ENCODE measurements at regions not wholly inside any gene's neighbourhood (a gene's known extent, or its start where the extent isn't known, plus 50 kb on each side); places are given as distances from the start of the nearest gene placed in this dataset.

- ChIA-PET POLR2A (no interaction called here), CTCF (interaction anchor here (1.0 kb wide), 1 partner anchor 20 kb away, joined by 4 read pairs; no protein-coding TSS in a partner anchor)
- Histone ChIP-seq H3K27me3 (ENCODE audit: control insufficient read depth, insufficient read depth, low read length) (no peaks in the 10 kb centered on the region), H3K36me3 (ENCODE audit: control insufficient read depth, insufficient read depth, low read length) (no peaks in the 10 kb centered on the region), H3K4me3 (ENCODE audit: low read depth, low read length) (no peak overlapping the region)
- TF ChIP-seq CTCF (IDR thresholded peaks at IDR 0.05; ENCODE audit: insufficient read depth, low read depth, low read length): no peak
- DNase-seq (ENCODE audit: low read depth): no peak
Measured at GRCh38 chr14:98462908-98463307, 809.1 kb downstream of the BCL11B start.

- CTCF ChIA-PET: no interaction called here
- H3K27me3 ChIP-seq (ENCODE audit: control insufficient read depth, insufficient read depth, low read length): no peaks in the 10 kb centered on the region
- POLR2A ChIA-PET: no interaction called here
- TF ChIP-seq CTCF (IDR thresholded peaks at IDR 0.05; ENCODE audit: insufficient read depth, low read depth, low read length): no peak
- H3K36me3 ChIP-seq (ENCODE audit: control insufficient read depth, insufficient read depth, low read length): no peaks in the 10 kb centered on the region
- no peak overlapping the region for H3K4me3 ChIP-seq (ENCODE audit: low read depth, low read length)
- DNase-seq (ENCODE audit: low read depth): no peak
Measured at GRCh38 chr14:98466807-98467206, 805.2 kb downstream of the BCL11B start.

GRCh38 chr14:98470663-98471062 lies 801.3 kb downstream of the BCL11B start:
- ChIA-PET POLR2A (no interaction called here), CTCF (no interaction called here)
- no peak for TF ChIP-seq CTCF (IDR thresholded peaks at IDR 0.05; ENCODE audit: insufficient read depth, low read depth, low read length)

GRCh38 chr14:98474900-98475299 lies 797.1 kb downstream of the BCL11B start:
- Histone ChIP-seq H3K4me3 (ENCODE audit: low read depth, low read length) (no peak overlapping the region), H3K36me3 (ENCODE audit: control insufficient read depth, insufficient read depth, low read length) (no peaks in the 10 kb centered on the region), H3K27me3 (ENCODE audit: control insufficient read depth, insufficient read depth, low read length) (no peaks in the 10 kb centered on the region)
- CTCF ChIA-PET: no interaction called here
- POLR2A ChIA-PET: no interaction called here
- TF ChIP-seq CTCF (IDR thresholded peaks at IDR 0.05; ENCODE audit: insufficient read depth, low read depth, low read length): no peak
- no peak for DNase-seq (ENCODE audit: low read depth)

More at GRCh38 chr14:98470663-98471062, 801.3 kb downstream of the BCL11B start:
- DNase-seq (ENCODE audit: low read depth): no peak
- Histone ChIP-seq H3K27me3 (ENCODE audit: control insufficient read depth, insufficient read depth, low read length) (no peaks in the 10 kb centered on the region), H3K36me3 (ENCODE audit: control insufficient read depth, insufficient read depth, low read length) (no peaks in the 10 kb centered on the region), H3K4me3 (ENCODE audit: low read depth, low read length) (no peak overlapping the region)

GRCh38 chr14:98477935-98478334 lies 794.1 kb downstream of the BCL11B start:
- H3K36me3 ChIP-seq (ENCODE audit: control insufficient read depth, insufficient read depth, low read length): no peaks in the 10 kb centered on the region
- no peak for DNase-seq (ENCODE audit: low read depth)
- H3K4me3 ChIP-seq (ENCODE audit: low read depth, low read length): no peak overlapping the region
- CTCF ChIA-PET: no interaction called here
- H3K27me3 ChIP-seq (ENCODE audit: control insufficient read depth, insufficient read depth, low read length): no peaks in the 10 kb centered on the region
- POLR2A ChIA-PET: no interaction called here
- TF ChIP-seq CTCF (IDR thresholded peaks at IDR 0.05; ENCODE audit: insufficient read depth, low read depth, low read length): no peak
